ENCODE measurements at regions not wholly inside any gene's neighbourhood (a gene's known extent, or its start where the extent isn't known, plus 50 kb on each side); places are given as distances from the start of the nearest gene placed in this dataset.

GRCh38 chr6:128827675-128828464, 55.1 kb upstream of the LAMA2 start:
- DNase-seq (ENCODE audit: low read depth) = no peak

DNA sequence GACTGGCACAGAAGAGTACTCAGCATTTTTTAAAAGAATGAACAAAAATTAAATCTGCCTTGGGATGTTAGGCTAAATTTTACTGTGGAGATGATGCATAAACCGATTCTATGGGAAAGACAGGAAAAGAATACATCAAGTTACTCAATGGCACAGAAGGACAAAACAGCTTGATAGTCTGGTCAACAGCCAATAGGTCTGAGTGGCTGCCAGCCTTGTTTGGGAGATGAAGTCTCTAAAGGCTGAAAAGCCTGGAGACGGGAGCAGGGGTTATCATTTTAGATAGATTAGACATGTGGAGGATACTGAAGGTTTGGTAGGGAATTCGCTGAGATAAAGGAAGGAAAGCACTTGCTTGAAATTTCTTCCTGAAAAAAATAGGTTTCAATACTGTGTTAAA, 56.3 kb upstream of the LAMA2 start:
- no peak for DNase-seq (ENCODE audit: low read depth)

GRCh38 chr6:128822271-128822670, 60.7 kb upstream of the LAMA2 start:
- DNase-seq (ENCODE audit: low read depth) = no peak

GRCh38 chr6:128821116-128821515, 61.8 kb upstream of the LAMA2 start:
- DNase-seq (ENCODE audit: low read depth) = no peak

DNA sequence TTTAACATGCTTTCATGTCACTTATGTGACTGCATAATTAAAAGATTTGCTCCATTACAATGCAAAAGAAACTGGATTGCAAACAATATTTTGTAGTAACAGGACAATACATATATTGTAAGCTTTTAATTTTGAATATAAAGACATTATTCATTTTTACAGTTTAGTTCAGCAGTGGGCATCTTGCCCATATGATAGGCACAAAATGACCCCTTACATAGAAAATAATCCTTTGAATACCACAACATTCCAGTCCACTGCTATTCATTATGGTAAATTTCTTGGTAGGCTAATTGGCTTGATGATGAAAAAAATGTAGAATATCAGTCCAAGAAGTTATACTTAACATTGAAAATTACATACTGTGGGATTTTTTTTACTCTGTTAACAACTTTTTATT, 74.1 kb upstream of the LAMA2 start:
- DNase-seq (ENCODE audit: low read depth) = no peak

GRCh38 chr6:128807577-128807976, 75.4 kb upstream of the LAMA2 start:
- DNase-seq (ENCODE audit: low read depth) = no peak

DNA sequence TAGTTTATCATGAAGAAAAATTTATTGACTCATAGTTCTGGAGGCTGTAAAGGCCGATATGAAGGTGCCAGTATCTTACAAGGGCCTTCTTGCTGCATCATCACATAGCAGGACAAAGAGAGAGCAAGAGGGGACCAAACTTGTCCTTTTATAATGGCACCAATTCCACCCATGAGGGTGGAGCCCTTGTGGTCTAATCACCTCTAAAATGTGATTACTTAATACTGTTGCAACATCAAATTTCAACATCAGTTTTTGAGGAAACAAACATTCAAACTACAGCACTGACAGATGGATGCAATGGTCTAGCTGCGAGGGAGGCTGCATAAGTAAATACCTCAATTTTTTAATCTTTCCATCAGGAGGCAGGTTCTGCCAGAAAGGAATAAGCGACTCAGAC, 76.7 kb upstream of the LAMA2 start:
- DNase-seq (ENCODE audit: low read depth) = no peak

DNA sequence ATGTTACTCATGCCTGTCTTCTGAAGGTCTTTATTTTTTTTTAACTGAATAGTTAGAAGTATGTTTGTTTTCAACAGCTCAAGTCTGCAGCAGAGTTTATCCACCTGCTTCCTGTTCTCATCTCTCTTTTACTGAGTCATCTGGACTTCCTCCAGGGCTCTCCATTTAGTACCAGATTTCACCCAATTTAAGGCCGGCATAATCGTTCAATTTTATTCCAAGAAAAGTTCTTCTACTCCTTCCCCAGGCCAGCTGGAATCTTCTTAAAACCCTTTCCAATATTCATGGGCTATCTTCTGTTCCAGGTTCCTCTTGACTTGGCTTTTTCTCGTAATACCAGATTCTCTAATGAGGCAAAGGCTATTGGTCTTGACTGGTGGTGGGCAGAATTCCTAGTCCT, 79.0 kb upstream of the LAMA2 start:
- DNase-seq (ENCODE audit: low read depth) = no peak

GRCh38 chr6:128801621-128802020, 81.3 kb upstream of the LAMA2 start:
- no peak for DNase-seq (ENCODE audit: low read depth)

DNA sequence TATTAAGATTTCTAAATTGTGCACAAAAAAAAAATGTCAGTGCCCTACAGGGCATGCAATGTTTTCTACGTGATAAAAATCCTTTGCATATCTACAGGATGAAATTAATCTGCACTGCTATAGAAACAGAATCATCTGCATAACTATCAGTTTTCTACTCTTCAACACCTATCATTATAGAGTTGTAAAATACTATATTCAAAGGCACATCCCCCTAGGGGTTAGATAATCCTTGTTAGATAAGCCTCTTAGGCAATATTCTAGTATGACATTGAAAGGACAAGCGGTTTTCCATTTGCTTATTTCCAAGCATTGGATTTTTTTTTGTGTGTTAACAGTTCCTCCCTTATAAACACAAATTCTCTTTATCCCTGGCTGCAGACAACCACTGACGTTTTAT, 98.7 kb upstream of the LAMA2 start:
- no peak for DNase-seq (ENCODE audit: low read depth)

DNA sequence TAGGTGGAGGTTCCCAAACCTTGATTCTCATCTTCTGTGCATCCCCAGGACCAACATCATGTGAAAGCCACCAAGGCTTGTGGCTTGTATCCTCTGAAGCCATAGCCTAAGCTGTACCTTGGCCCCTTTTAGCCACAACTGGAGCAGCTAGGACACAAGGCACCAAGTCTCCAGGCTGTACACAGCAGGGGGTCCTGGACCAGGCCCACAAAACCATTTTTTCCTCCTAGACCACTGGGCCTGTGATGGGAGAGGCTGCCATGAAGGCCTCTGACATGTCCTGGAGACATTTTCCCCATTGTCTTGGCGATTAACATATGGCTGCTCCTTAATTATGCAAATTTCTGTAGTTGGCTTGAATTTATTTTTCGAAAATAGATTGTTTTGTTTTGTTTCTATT, 114.8 kb upstream of the LAMA2 start:
- no peak for DNase-seq (ENCODE audit: low read depth)

DNA sequence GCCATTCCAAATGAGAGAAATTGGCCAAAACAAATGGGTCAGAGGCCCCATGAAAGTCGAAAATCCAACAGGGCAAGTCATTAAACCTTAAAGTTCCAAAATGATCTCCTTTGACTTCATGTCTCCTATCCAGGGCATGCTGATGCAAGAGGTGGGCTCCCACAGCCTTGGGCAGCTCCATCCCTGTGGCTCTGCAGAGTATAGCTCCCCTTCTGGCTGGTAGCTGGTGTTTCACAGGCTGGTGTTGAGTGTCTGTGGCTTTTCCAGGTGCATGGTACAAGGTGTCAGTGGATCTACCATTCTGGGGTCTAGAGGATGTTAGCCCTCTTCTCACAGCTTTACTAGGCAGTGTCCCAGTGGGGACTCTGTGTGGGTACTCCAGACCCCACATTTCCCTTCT, 115.2 kb upstream of the LAMA2 start:
- no peak for DNase-seq (ENCODE audit: low read depth)

DNA sequence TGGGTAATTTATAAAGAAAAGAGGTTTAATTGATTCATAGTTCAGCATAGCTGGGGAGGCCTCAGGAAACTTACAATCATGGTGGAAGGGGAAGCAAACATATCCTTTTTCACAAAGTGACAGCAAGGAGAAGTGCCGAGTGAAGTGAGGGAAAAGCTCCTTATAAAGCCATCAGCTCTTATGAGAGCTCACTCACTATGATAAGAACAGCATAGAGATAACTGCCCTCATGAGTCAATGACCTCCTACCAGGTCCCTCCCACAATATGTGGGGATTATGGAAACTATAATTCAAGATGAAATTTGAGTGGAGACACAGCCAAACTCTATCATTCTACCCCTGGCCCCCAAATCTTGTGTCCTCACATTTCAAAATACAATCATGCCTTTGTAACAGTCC, 115.8 kb upstream of the LAMA2 start:
- DNase-seq (ENCODE audit: low read depth) = no peak

DNA sequence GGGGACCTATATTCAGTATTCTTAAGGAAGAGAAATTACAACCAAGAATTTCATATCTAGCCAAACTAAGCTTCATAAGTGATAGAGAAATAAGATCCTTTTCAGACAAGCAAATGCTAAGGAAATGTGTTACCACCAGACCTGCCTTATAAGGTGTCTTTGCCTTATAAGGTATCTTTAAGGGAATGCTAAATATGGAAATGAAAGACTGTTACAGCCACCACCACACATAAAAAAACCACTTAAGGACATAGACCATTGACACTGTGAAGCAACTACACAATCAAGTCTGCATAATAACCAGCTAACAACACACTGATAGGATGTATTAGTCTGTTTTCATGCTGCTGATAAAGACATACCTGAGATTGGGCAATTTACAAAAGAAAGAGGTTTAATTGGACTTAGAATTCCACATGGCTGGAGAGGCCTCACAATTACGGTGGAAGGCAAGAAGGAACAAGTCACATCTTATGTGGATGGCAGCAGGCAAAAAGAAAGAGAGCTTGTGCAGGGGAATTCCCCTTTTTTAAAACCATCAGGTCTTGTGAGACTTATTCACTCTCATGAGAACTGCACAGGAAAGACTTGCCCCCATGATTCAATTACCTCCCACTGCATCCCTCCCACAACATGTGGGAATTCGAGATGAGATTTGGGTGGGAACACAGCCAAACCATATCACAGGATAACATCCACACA, 119.2 kb upstream of the LAMA2 start:
- DNase-seq (ENCODE audit: low read depth) = no peak

DNA sequence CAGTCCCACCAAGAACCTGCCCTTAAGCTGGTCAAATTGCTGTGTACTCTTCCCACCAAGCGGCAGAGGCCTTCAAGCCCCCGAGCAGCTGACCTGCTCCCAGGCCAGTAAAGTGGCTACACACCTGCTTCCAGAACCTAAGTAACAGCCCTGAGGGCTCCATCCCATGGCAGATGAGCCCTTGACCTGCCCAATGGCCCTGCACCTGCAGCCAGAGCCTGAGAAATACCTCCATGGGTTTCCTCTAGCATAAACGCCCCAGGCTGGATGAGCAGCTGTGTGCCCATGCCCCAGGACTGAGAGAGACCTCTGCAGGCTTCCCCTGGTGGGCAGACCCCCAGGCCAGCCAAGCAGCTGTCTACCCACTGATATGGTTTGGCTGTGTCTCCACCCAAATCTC, 123.0 kb upstream of the LAMA2 start:
- DNase-seq (ENCODE audit: low read depth) = no peak

GRCh38 chr6:128759447-128759846, 123.5 kb upstream of the LAMA2 start:
- DNase-seq (ENCODE audit: low read depth) = no peak

DNA sequence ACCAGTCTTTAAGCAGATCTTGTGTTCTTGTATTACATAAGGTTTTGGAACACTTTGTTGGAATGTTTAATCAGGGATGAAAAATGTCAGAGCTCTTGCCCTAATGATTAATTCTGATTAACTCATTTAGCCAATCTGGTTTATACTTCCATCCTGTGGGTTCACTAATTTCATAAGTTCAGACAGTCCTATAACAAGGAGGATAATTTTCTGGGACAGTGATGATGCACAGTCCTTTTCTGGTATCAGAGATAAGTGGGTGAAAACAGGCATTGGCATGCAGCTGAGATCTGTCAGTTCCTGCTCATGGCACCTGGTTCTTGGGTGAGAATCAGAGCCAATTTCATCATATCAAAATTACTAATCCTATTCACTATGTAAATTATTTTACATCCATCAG, 125.0 kb upstream of the LAMA2 start:
- no peak for DNase-seq (ENCODE audit: low read depth)

GRCh38 chr6:128754658-128755256, 128.2 kb upstream of the LAMA2 start:
- no peak for DNase-seq (ENCODE audit: low read depth)

DNA sequence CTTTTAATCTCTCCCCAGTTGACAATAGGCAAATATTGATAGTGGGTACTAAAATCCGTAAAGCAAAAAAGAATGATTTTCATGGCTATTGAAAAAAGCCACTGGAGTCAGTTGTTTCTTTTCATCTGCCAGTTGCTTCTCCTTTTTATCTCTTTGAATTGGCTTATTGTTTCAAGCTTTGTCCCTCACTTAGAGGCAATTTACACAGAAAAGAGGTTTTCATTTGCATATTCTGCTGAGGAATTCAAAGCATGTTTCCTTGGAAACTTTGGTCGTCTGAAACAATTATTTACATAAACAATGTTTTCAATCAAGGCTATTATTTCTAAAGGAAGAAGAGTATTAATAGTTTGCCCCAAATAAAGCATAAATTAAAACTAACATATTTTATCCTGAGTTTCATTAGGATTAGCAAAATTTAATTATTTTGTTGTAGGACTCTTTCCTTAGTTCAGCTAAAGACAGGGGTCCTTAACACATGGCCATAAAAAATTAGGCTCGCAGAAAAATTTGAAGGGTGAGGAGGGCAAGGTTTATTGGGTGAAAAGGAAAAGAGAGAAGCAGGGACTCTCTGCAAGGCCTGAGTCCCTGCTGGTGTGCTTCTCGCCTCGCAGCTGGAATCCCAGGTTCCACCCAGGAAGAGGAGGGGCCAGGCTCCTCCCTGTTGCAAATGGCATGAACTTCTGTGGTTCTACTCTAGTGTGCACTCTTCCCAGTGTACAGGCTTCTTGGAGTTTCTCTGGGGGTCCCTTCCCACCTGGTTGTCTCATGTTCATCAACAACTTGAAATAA, 138.8 kb upstream of the LAMA2 start:
- no peak for DNase-seq (ENCODE audit: low read depth)

DNA sequence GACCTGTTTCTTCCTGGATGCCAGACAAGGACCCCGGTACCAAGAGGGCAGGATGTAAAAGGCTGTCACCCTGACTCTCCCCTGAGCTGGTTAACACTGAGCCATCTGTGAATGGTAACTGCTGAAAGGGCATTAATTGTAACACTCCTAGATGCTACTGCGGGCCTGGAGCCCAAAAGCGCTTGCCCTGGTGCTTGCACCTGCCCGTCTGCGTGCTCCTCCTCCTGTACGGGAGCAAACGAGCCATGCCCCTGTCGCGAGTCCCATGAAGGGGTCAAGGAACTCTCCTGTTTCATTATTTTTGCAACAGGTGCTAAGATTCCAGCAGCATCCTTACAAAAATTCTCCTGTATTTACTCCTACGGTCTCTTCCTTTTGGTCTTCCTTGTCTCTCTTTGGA, 140.0 kb upstream of the LAMA2 start:
- no peak for DNase-seq (ENCODE audit: low read depth)

GRCh38 chr6:128740951-128741350, 142.0 kb upstream of the LAMA2 start:
- no peak for DNase-seq (ENCODE audit: low read depth)

GRCh38 chr6:128739112-128739511, 143.8 kb upstream of the LAMA2 start:
- no peak for DNase-seq (ENCODE audit: low read depth)

DNA sequence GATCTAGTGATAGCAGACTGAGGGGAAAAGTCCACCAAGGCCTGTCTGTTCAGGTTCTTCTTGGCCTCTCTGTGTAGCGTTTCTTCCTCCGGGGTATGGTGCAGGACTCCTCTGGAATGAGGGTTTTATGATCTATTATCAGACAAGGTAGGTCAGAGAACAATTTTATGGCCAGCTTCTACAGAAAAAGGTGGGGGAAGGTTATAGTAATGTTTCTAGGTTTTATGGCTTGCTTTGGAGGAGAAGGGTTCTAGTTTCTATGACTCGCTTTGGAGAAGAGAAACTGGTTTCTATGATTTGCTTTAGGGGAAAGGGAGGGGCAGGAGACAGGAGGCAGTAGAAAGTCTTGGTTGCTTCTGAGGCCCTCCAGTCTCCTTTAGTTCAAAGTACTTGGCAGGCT, 144.8 kb upstream of the LAMA2 start:
- no peak for DNase-seq (ENCODE audit: low read depth)

Measured in stimulated activated CD8-positive, alpha-beta memory T cell treated with anti-CD3 and anti-CD28 coated beads, Interleukin-7, amount 100 ng/mL, for 24 hours (primary cell).